HG02588 (cell line): ENCODE measurements at regions not wholly inside any gene's neighbourhood (a gene's known extent, or its start where the extent isn't known, plus 50 kb on each side); places are given as distances from the start of the nearest gene placed in this dataset.

Source experiments
- ATAC-seq: cut with Tn5 transposase; IDR thresholded peaks from one replicate; pipeline ENCODE4 v1.9.1; 2021; ENCODE audit warnings: mild to moderate bottlenecking, moderate library complexity; ENCODE audit not compliant: unreplicated experiment

GRCh38 chr4:1466863-1467165 is 60.6 kb upstream of the NKX1-1 start:
- no peak for ATAC-seq

DNA sequence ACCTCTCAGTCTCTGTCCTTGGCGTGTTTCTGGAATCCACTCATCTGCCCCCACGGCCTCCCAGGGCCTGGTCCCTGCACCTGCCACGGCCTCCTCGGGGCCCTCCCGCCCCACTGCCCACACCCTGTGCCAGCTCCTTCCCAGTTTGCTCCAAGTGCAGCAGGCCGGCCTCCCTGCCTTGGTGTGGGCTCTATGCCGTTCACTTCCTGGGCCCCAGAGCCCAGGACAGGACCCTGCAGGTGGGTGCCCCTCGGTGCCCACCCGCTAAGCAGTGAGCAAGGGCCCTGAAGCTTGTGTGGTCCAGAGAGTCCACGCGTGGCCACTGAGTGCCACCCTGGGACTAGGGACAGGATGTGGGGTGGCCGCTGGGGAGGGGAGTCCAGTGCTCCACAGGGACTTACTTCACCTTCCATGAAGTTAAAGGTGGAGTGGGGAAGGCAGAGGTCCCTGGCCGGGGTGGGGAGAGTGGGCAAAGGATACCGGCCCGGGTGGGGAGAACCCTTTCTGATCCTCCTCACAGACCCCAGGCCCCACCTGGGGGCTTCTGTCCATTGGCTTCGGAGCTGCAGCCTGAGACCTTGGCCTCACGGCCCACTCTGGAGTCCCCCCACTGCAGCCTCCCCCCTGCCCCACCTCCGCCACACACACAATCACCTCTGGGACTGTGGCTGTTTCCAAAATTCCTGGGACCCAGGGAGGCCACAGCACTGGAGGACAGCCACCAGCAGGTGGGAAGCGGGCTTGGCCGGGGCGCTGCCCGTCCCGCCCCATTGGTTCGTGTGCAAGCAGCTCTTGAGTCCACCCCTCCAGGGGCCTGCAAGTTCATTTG is 60.0 kb upstream of the NKX1-1 start:
- ATAC-seq = no peak

DNA sequence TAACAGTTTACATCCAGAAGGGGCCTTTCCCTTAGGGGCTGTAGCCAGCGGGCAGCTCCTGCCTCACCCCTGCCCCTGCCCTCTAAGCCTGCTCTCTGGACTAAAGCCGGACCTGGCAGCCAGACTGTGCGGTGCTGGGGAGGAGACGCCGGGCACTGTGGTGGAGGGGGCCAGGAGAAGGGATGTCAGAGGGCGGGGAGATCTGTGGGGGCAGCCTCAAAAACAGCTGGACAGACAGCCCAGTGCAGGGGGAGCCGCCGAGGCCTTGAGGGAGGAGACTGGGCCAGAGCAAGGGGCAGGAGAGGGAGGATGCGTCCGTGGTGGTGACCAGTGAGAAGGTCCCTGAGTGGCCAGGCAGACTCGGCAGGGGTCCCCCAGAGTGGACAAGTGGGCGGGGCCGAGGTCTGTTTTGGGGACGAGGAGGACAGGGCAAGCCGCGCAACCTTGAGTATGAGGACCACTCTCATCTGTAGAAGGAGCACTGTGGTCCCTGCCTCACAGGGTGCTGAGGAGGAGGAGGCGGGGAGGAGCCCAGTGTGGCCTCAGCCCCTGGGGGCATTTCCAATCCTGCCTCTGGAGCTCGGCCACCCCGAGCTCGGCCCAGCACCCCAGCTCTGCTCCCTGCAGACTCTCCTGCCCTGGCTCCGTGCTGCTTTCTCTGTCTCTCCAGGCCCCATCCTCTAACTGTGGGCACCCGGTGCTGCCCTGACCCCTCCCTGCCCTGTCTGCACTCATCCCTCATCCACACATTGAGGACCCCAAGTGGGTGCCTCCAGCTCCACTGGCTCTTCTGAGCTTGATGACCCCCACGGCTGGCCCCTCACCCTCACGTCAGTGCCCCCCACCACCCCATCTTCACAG is 59.2 kb upstream of the NKX1-1 start:
- no peak for ATAC-seq

DNA sequence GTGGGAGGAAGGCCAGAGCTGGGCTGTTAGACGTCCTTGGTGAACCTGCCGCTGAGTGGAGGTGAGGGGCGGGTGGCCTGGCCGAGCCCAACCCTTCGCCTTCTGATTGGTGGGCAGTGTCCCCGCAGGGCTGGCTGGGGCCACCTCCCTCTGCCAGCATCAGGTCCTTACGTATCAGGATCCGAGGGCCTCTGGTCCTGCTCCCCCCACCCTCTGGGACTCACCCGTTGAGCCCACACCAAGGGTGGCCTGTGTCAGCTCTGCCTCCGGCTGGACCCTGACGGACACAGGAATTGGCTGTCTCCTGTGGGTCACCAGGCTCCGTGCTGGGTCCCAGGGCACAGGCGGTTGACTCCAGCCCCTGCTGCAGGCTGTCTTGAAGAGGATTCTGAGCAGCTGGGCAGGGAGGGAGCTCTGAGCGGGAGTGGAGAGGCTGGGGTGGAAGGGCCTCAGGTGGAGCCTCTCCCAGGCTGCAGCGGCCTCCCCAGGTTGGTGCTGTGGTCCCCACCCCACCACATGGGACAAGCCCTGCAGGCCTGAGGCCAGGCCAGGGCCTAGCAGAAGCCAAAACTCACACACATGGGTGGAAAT is 58.4 kb upstream of the NKX1-1 start:
- ATAC-seq = no peak

DNA sequence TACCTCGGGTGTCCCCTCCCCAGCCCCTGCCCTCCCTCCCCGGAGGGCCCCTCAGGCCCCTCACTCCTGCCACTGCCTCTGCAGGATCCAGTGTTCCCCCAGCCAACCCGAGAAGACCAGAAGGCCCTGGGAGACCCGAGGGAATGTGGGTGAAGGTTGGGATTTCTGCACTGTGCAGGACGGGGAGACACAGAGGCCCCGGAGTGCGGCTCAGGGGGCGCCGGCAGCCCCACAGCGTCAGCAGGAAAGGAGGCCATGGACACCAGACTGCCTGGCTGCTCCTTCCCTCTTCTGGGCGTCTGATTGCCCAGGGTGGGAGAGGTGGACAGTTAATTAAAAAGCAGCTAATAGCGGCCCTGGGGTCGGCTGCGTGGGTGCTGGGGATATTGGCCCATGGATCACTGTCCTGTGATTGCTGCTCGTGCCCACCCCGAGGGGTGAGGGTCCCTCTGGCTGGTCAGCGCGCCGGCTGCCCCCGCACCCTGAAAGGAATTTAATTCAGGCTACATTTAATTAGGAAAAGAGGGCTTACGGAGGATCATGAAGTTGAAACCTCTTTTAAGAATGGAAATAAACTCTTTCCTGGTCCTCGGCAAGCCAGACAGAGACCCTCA is 57.8 kb upstream of the NKX1-1 start:
- no peak for ATAC-seq

DNA sequence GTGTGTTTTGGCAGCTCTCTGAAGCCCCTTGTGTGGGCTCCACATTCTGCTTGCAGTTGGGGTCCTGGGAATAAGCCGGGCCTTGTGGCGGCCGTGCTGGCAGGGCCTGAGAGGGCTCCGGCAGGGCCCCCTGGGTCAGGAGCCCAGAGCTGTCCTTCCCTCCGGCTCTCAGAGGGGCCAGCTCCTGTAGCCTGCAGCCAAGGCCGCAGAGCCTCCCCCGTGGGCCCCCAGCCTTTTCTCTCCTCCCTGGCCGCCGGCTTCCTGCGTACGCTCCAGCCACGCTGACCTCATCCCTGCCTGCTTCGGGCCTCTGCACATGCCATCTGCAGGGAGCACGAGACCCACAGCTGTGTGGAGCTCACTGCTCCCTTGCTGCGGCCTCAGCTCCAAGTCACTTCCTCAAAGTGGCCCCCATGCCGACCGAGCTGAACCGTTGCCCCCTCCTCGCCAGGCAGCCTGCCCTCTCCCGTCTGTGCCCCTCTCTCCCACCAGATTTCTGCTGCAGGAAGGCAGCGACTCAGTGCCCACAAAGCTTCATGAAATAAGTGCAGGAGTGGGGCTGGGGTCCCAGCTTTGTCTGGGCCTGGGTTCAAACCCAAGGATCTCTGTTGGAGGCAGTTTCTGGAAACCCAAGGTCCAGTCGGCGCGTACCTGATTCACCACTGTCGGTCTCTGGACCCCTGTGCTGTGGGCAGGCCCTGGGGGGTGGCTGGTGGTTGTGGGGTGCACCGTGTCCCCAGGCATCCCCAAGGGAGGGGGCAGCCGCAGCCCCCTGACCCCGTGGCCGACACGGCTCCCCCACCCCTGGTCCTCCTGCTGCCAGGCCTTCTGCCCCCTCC is 57.1 kb upstream of the NKX1-1 start:
- ATAC-seq = no peak

- no peak for ATAC-seq
Observed at GRCh38 chr4:1462768-1463075, 56.5 kb upstream of the NKX1-1 start.

GRCh38 chr4:1462009-1462767 is 55.9 kb upstream of the NKX1-1 start:
- ATAC-seq = no peak

GRCh38 chr4:1460967-1461868 is 55.0 kb upstream of the NKX1-1 start:
- ATAC-seq = no peak

DNA sequence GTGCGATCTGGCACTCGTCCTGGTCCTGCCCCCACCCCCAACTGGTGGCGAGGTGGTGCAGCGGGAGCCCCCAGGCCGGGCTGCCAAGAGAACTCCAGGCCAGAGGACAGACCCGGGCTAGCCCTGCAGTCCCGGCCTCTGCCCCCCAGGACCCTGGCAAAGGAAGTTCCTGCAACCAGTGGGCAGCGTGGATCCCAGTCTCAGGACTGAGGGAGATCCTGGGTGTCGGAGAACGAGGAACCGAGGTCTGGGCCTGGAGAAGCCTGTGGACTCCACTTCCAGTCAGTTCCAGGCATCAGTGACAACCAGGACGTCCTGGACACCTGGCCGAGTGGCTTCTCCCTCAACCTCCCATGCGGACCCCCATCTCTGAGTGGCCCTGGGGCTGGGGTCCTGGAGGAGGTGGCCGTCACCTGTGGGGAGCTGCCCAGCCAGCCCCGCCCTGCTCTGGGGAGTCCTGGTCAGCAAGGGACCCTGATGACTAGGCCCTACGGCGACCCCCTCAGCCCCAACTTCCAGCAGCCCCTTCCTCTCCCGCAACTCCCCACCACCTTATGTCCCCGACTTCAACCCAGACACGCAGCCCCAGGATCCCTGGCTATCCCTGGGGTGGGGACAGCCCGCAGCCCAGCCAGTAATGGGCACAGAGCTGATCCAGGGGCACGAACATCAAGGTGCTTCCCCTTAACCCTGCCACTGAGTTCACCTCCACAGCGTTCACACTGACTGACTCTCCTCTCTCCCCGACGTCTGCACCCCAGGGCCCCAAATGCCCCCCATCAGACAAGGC is 53.7 kb upstream of the NKX1-1 start:
- no peak for ATAC-seq

DNA sequence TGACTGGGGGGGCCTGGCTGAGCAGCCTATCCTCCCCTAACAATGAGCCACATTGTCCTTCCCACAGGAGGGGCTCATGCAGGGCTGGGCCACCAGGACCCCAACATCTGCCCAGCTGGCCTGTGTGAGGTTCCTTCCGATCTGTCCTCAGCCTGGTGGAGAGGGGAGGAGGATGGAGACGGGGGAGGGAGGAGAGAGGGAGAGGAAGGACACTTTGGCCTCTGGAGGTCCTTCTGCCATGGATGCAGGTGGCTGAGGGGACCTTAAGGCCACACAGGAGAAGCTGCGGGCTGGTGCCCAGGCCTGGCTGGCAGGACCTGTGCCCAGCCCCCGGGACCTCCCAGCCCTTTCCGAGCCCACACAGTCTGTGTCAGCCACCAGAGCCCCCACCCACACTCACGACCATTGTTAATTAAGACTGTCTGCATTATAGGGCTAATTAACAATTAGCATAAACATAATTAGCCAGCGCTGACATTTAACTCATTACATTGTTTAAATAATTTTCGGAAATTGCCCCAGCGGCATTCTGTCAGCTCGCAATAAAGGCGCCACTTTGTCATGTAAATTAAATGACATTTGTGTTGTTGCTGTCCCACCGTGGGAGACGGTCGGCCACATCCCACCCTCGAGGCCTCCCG is 53.0 kb upstream of the NKX1-1 start:
- ATAC-seq = no peak

DNA sequence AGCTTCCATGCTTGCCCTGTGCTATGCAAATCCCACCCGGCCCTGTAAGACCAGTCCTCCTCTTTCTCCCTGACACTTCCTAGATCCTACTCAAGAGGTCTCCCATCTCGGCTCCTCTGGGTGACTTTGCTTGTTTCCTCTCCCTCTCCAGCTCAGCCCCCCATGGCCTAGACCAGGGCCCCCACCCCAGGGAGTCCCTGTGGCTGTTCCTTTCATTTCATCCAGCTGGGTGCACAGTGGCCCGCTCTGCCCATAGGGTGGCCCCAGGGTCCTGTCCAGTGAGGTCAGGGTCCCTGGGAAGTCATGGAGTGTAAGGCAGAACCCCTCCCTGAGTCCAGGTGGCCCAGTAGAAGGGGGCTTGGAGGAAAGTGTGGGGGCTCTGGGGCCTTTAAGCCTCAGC is 52.3 kb upstream of the NKX1-1 start:
- ATAC-seq = no peak
